HG02588 (cell line): ENCODE measurements at regions not wholly inside any gene's neighbourhood (a gene's known extent, or its start where the extent isn't known, plus 50 kb on each side); places are given as distances from the start of the nearest gene placed in this dataset.

ENCODE experiments used
- ATAC-seq: cut with Tn5 transposase; IDR thresholded peaks from one replicate; pipeline ENCODE4 v1.9.1; 2021; ENCODE audit warnings: mild to moderate bottlenecking, moderate library complexity; ENCODE audit not compliant: unreplicated experiment

GRCh38 chr7:26044320-26044719, 107.7 kb upstream of the NFE2L3 start:
- ATAC-seq: no peak

GRCh38 chr7:26046150-26046549, 105.8 kb upstream of the NFE2L3 start:
- no peak for ATAC-seq

- ATAC-seq: no peak
Measured at GRCh38 chr7:26046878-26047277, 105.1 kb upstream of the NFE2L3 start.

GRCh38 chr7:26048663-26049062, 103.3 kb upstream of the NFE2L3 start:
- ATAC-seq: no peak

- ATAC-seq: no peak
Measured at GRCh38 chr7:26049081-26049480, 102.9 kb upstream of the NFE2L3 start.

- no peak for ATAC-seq
Measured at GRCh38 chr7:26051021-26051420, 101.0 kb upstream of the NFE2L3 start.

- ATAC-seq: no peak
Measured at GRCh38 chr7:26052706-26053105, 99.3 kb upstream of the NFE2L3 start.

- ATAC-seq: no peak
Measured at GRCh38 chr7:26054386-26054785, 97.6 kb upstream of the NFE2L3 start.

GRCh38 chr7:26055241-26055640, 96.8 kb upstream of the NFE2L3 start:
- ATAC-seq: no peak

GRCh38 chr7:26060733-26061677, 91.0 kb upstream of the NFE2L3 start:
- ATAC-seq: no peak

GRCh38 chr7:26061678-26062603, 90.1 kb upstream of the NFE2L3 start:
- ATAC-seq: no peak

- no peak for ATAC-seq
Measured at GRCh38 chr7:26065652-26066051, 86.3 kb upstream of the NFE2L3 start.

GRCh38 chr7:26066736-26067135, 85.3 kb upstream of the NFE2L3 start:
- ATAC-seq: no peak

GRCh38 chr7:26070290-26070689, 81.7 kb upstream of the NFE2L3 start:
- no peak for ATAC-seq

GRCh38 chr7:26071622-26072456, 80.2 kb upstream of the NFE2L3 start:
- no peak for ATAC-seq

- no peak for ATAC-seq
Measured at GRCh38 chr7:26073041-26073440, 79.0 kb upstream of the NFE2L3 start.

- no peak for ATAC-seq
Measured at GRCh38 chr7:26074919-26075318, 77.1 kb upstream of the NFE2L3 start.

- ATAC-seq: no peak
Measured at GRCh38 chr7:26076691-26077090, 75.3 kb upstream of the NFE2L3 start.

GRCh38 chr7:26078437-26079336, 73.3 kb upstream of the NFE2L3 start:
- ATAC-seq: peak; percentile 81

GRCh38 chr7:26081638-26082037, 70.4 kb upstream of the NFE2L3 start:
- no peak for ATAC-seq
